ENCODE measurements at regions not wholly inside any gene's neighbourhood (a gene's known extent, or its start where the extent isn't known, plus 50 kb on each side); places are given as distances from the start of the nearest gene placed in this dataset.

GRCh38 chr21:28374881-28375280 lies 617.8 kb downstream of the LTN1 start:
- Histone ChIP-seq H3K4me3 (ENCODE audit: low read depth, low read length) (no peak overlapping the region), H3K79me2 (ENCODE audit: control insufficient read depth, insufficient read depth, low read length, unreplicated experiment) (no peaks in the 10 kb centered on the region), H3K27ac (ENCODE audit: low read depth, low read length) (peak overlapping the region; percentile 53), H3K36me3 (ENCODE audit: insufficient read depth, low read length) (no peaks in the 10 kb centered on the region), H3K4me1 (ENCODE audit: control insufficient read depth, insufficient read depth, low read length, unreplicated experiment) (peaks cover 15% of the 10 kb centered on the region), H2AFZ (ENCODE audit: low read length, unreplicated experiment) (no peak overlapping the region), H3K27me3 (ENCODE audit: insufficient read depth, low read length) (no peaks in the 10 kb centered on the region)

- H3K79me2 ChIP-seq (ENCODE audit: control insufficient read depth, insufficient read depth, low read length, unreplicated experiment), result no peaks in the 10 kb centered on the region
- no peaks in the 10 kb centered on the region for H3K27me3 ChIP-seq (ENCODE audit: insufficient read depth, low read length)
- H3K4me1 ChIP-seq (ENCODE audit: control insufficient read depth, insufficient read depth, low read length, unreplicated experiment), result peaks cover 15% of the 10 kb centered on the region
- no peaks in the 10 kb centered on the region for H3K36me3 ChIP-seq (ENCODE audit: insufficient read depth, low read length)
- no peak overlapping the region for H3K4me3 ChIP-seq (ENCODE audit: low read depth, low read length)
- H3K27ac ChIP-seq (ENCODE audit: low read depth, low read length), result no peak overlapping the region
- no peak overlapping the region for H2AFZ ChIP-seq (ENCODE audit: low read length, unreplicated experiment)
Observed at GRCh38 chr21:28371713-28372112, 621.0 kb downstream of the LTN1 start.

DNA sequence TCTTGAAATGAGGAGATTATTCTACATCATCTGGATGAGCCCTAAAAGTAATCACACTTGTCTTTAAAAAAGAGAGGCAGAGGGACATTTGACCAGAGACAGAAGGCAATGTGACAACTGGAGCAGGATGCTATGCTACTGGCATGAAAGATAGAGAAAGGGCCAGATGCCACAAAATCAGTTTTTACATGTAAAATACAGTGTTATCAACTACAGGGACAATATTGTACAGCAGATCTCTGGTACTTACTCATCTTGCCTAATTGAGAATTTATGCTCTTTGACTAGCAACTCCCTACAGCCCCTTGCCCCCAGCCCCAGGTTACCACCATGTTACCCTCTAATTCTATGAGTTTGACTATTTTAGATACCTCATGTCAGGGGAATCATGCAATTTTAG lies 633.4 kb downstream of the LTN1 start:
- H3K4me1 ChIP-seq (ENCODE audit: control insufficient read depth, insufficient read depth, low read length, unreplicated experiment), result no peaks in the 10 kb centered on the region
- no peaks in the 10 kb centered on the region for H3K36me3 ChIP-seq (ENCODE audit: insufficient read depth, low read length)
- no peak overlapping the region for H2AFZ ChIP-seq (ENCODE audit: low read length, unreplicated experiment)
- H3K27me3 ChIP-seq (ENCODE audit: insufficient read depth, low read length), result no peaks in the 10 kb centered on the region
- no peaks in the 10 kb centered on the region for H3K79me2 ChIP-seq (ENCODE audit: control insufficient read depth, insufficient read depth, low read length, unreplicated experiment)
- H3K4me3 ChIP-seq (ENCODE audit: low read depth, low read length), result no peak overlapping the region
- H3K27ac ChIP-seq (ENCODE audit: low read depth, low read length), result no peak overlapping the region

GRCh38 chr21:28358702-28359101 lies 634.0 kb downstream of the LTN1 start:
- Histone ChIP-seq H3K27ac (ENCODE audit: low read depth, low read length) (no peak overlapping the region), H3K79me2 (ENCODE audit: control insufficient read depth, insufficient read depth, low read length, unreplicated experiment) (no peaks in the 10 kb centered on the region), H2AFZ (ENCODE audit: low read length, unreplicated experiment) (no peak overlapping the region), H3K4me3 (ENCODE audit: low read depth, low read length) (no peak overlapping the region), H3K27me3 (ENCODE audit: insufficient read depth, low read length) (no peaks in the 10 kb centered on the region), H3K36me3 (ENCODE audit: insufficient read depth, low read length) (no peaks in the 10 kb centered on the region), H3K4me1 (ENCODE audit: control insufficient read depth, insufficient read depth, low read length, unreplicated experiment) (no peaks in the 10 kb centered on the region)

DNA sequence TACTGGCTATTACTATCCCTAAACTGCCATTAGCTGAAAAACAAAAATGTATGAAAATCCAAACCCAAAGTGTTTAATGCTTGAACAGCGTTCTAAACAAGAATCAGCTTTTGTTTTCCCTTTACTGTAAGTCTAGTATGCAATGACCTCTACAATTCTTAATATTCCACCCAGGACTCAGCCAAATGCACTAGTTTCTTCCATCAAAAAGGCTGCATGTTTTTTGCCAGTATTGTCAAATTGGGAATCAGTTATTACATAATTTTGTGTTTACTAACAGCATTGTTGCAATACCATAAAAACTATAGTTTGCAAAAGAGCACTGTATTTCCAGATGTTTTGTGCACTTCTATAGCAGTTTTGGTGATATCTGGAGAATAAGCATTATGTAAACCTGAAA lies 634.5 kb downstream of the LTN1 start:
- Histone ChIP-seq H3K4me3 (ENCODE audit: low read depth, low read length) (no peak overlapping the region), H3K27ac (ENCODE audit: low read depth, low read length) (no peak overlapping the region), H3K27me3 (ENCODE audit: insufficient read depth, low read length) (no peaks in the 10 kb centered on the region), H2AFZ (ENCODE audit: low read length, unreplicated experiment) (no peak overlapping the region), H3K79me2 (ENCODE audit: control insufficient read depth, insufficient read depth, low read length, unreplicated experiment) (no peaks in the 10 kb centered on the region), H3K4me1 (ENCODE audit: control insufficient read depth, insufficient read depth, low read length, unreplicated experiment) (no peaks in the 10 kb centered on the region), H3K36me3 (ENCODE audit: insufficient read depth, low read length) (no peaks in the 10 kb centered on the region)

DNA sequence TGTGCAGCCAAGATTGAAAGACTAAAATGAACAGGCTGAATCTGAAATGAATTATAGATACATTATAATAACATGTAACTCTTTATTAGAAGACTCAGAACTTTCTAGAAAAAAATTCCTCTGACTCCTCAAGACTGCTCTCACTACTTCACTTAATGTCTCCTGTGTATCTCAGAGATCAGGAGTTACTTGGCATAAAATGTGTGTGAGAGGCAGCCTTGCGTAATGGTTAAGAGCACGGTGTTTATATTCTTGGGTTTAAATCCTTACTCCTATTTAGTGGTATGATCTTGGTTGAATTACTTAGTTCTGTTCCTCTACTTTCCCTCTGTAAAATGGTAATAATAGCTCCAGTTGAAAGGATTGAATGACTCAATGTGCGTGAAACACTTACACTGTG lies 634.9 kb downstream of the LTN1 start:
- Histone ChIP-seq H3K27me3 (ENCODE audit: insufficient read depth, low read length) (no peaks in the 10 kb centered on the region), H3K4me3 (ENCODE audit: low read depth, low read length) (no peak overlapping the region), H3K36me3 (ENCODE audit: insufficient read depth, low read length) (no peaks in the 10 kb centered on the region), H2AFZ (ENCODE audit: low read length, unreplicated experiment) (no peak overlapping the region), H3K4me1 (ENCODE audit: control insufficient read depth, insufficient read depth, low read length, unreplicated experiment) (no peaks in the 10 kb centered on the region), H3K79me2 (ENCODE audit: control insufficient read depth, insufficient read depth, low read length, unreplicated experiment) (no peaks in the 10 kb centered on the region), H3K27ac (ENCODE audit: low read depth, low read length) (no peak overlapping the region)

- H2AFZ ChIP-seq (ENCODE audit: low read length, unreplicated experiment), result no peak overlapping the region
Observed at GRCh38 chr21:28356422-28356821, 636.3 kb downstream of the LTN1 start.

GRCh38 chr21:28345934-28346333 lies 646.7 kb downstream of the LTN1 start:
- Histone ChIP-seq H3K27ac (ENCODE audit: low read depth, low read length) (no peak overlapping the region), H3K4me1 (ENCODE audit: control insufficient read depth, insufficient read depth, low read length, unreplicated experiment) (no peaks in the 10 kb centered on the region), H3K27me3 (ENCODE audit: insufficient read depth, low read length) (no peaks in the 10 kb centered on the region), H3K36me3 (ENCODE audit: insufficient read depth, low read length) (no peaks in the 10 kb centered on the region), H3K79me2 (ENCODE audit: control insufficient read depth, insufficient read depth, low read length, unreplicated experiment) (no peaks in the 10 kb centered on the region), H3K4me3 (ENCODE audit: low read depth, low read length) (no peak overlapping the region), H2AFZ (ENCODE audit: low read length, unreplicated experiment) (no peak overlapping the region)

More at GRCh38 chr21:28356422-28356821, 636.3 kb downstream of the LTN1 start:
- Histone ChIP-seq H3K27me3 (ENCODE audit: insufficient read depth, low read length) (no peaks in the 10 kb centered on the region), H3K36me3 (ENCODE audit: insufficient read depth, low read length) (no peaks in the 10 kb centered on the region), H3K27ac (ENCODE audit: low read depth, low read length) (no peak overlapping the region), H3K4me3 (ENCODE audit: low read depth, low read length) (no peak overlapping the region), H3K79me2 (ENCODE audit: control insufficient read depth, insufficient read depth, low read length, unreplicated experiment) (no peaks in the 10 kb centered on the region), H3K4me1 (ENCODE audit: control insufficient read depth, insufficient read depth, low read length, unreplicated experiment) (no peaks in the 10 kb centered on the region)

GRCh38 chr21:28344985-28345384 lies 647.7 kb downstream of the LTN1 start:
- H3K4me1 ChIP-seq (ENCODE audit: control insufficient read depth, insufficient read depth, low read length, unreplicated experiment), result no peaks in the 10 kb centered on the region
- no peak overlapping the region for H3K4me3 ChIP-seq (ENCODE audit: low read depth, low read length)
- no peak overlapping the region for H2AFZ ChIP-seq (ENCODE audit: low read length, unreplicated experiment)
- H3K36me3 ChIP-seq (ENCODE audit: insufficient read depth, low read length), result no peaks in the 10 kb centered on the region
- no peak overlapping the region for H3K27ac ChIP-seq (ENCODE audit: low read depth, low read length)
- H3K27me3 ChIP-seq (ENCODE audit: insufficient read depth, low read length), result no peaks in the 10 kb centered on the region
- H3K79me2 ChIP-seq (ENCODE audit: control insufficient read depth, insufficient read depth, low read length, unreplicated experiment), result no peaks in the 10 kb centered on the region

- Histone ChIP-seq H2AFZ (ENCODE audit: low read length, unreplicated experiment) (no peak overlapping the region), H3K4me3 (ENCODE audit: low read depth, low read length) (no peak overlapping the region), H3K79me2 (ENCODE audit: control insufficient read depth, insufficient read depth, low read length, unreplicated experiment) (no peaks in the 10 kb centered on the region), H3K36me3 (ENCODE audit: insufficient read depth, low read length) (no peaks in the 10 kb centered on the region), H3K27me3 (ENCODE audit: insufficient read depth, low read length) (no peaks in the 10 kb centered on the region), H3K27ac (ENCODE audit: low read depth, low read length) (no peak overlapping the region), H3K4me1 (ENCODE audit: control insufficient read depth, insufficient read depth, low read length, unreplicated experiment) (peaks cover 14% of the 10 kb centered on the region)
Observed at GRCh38 chr21:28342212-28342810, 650.4 kb downstream of the LTN1 start.

DNA sequence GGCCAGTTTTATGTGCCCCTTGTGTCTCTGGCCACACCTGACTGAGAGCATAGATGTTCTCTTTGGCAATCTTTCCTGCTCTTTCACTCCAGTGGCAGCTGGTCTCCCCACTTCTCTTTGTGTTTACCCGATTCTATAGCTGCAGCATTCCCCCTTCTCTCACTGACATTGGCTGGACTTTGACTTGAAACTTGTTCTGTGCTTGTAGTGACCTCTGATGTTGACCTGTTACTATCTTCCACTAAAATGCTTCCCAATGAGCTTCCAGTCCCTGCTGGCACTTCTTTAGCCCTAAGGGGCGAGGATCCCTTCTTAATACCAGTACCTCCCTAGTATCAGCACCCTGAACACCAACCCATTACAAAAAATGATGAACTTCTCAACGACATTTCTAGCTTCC lies 653.3 kb downstream of the LTN1 start:
- H3K27me3 ChIP-seq (ENCODE audit: insufficient read depth, low read length), result no peaks in the 10 kb centered on the region
- H3K79me2 ChIP-seq (ENCODE audit: control insufficient read depth, insufficient read depth, low read length, unreplicated experiment), result no peaks in the 10 kb centered on the region
- H3K27ac ChIP-seq (ENCODE audit: low read depth, low read length), result no peak overlapping the region
- no peak overlapping the region for H2AFZ ChIP-seq (ENCODE audit: low read length, unreplicated experiment)
- peaks cover 24% of the 10 kb centered on the region for H3K4me1 ChIP-seq (ENCODE audit: control insufficient read depth, insufficient read depth, low read length, unreplicated experiment)
- no peak overlapping the region for H3K4me3 ChIP-seq (ENCODE audit: low read depth, low read length)
- H3K36me3 ChIP-seq (ENCODE audit: insufficient read depth, low read length), result no peaks in the 10 kb centered on the region
